ENCODE measurements at regions not wholly inside any gene's neighbourhood (a gene's known extent, or its start where the extent isn't known, plus 50 kb on each side); places are given as distances from the start of the nearest gene placed in this dataset.

DNA sequence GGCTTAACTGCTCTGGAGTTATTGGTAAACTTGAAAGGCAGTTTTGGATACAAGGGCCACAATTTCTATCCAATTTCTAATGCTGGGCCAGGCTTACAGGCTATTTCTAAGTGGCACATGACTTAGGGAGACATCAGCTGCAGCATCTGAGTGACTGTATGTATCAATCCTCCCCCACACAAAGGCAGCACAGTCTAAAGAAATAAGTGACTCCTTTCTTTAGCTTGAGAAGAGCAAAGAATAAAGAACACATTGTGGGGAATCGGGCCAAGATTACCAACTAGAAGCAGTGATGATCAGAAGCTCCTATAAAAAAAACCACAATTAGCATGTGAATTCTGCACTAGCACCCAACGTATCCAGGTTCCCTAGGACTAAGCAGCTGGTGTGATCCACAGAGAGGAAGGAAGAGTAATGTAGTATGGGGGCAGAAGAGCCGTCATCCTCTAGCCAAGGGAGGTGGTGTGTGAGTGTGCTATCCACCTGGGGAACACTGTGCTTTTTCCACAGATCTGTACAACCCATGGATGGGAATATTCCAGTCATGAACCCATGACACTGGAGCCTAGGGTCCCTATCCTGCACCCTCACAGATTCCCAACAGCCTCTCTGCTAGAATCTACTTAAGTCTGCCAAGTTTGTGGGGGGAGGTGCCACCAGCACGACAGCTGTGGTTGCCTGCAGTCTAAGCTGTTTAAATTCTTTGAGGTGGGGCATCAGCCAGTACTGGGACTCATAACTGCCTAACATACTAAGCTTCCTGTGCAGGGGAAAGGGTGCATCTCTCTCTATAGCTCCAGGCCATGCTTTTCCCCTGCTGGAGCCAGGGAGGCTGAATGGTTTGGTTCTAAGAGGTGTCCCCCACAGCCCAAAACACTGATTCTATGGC, 147.8 kb upstream of the KDM5D start:
- DNase-seq = no peak
- H3K9me3 ChIP-seq = no peaks in the 10 kb centered on the region
- H3K36me3 ChIP-seq = no peaks in the 10 kb centered on the region
- no peak for TF ChIP-seq CTCF (IDR thresholded peaks at IDR 0.05)
- H3K4me3 ChIP-seq = no peak overlapping the region
- no peak overlapping the region for H3K27ac ChIP-seq
- no peaks in the 10 kb centered on the region for H3K4me1 ChIP-seq
- H3K27me3 ChIP-seq = no peaks in the 10 kb centered on the region
- intact Hi-C loops (cut with DNase I; ENCODE audit: low total_unique reads) = no loop called here

DNA sequence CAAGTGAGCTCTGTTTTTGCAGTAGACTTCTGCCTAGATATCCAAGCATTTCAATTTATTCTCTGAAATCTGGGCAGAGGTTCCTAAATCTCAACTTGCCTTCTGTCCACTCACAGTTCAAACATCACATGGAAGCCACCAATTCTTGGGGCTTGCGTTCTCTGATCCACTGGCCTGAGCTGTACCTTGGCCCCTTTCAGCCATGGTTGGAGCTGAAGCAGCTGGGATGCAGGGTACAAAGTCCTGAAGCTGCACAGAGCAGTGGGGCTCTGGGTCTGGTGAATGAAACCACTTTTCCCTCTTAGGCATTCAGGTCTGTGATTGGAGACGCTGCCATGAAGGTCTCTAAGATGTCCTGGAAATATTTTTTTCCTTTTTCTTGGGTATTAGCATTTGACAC, 137.6 kb upstream of the KDM5D start:
- DNase-seq = no peak
- intact Hi-C loops (cut with DNase I; ENCODE audit: low total_unique reads) = no loop called here
- H3K4me3 ChIP-seq = no peak overlapping the region
- no peak overlapping the region for H3K27ac ChIP-seq
- no peak for TF ChIP-seq CTCF (IDR thresholded peaks at IDR 0.05)
- no peaks in the 10 kb centered on the region for H3K9me3 ChIP-seq
- no peaks in the 10 kb centered on the region for H3K36me3 ChIP-seq
- no peaks in the 10 kb centered on the region for H3K27me3 ChIP-seq
- no peaks in the 10 kb centered on the region for H3K4me1 ChIP-seq

- intact Hi-C loops (cut with DNase I; ENCODE audit: low total_unique reads) = no loop called here
- H3K36me3 ChIP-seq = no peaks in the 10 kb centered on the region
- H3K4me3 ChIP-seq = no peak overlapping the region
- no peaks in the 10 kb centered on the region for H3K27me3 ChIP-seq
- no peaks in the 10 kb centered on the region for H3K9me3 ChIP-seq
- no peak for TF ChIP-seq CTCF (IDR thresholded peaks at IDR 0.05)
- H3K4me1 ChIP-seq = no peaks in the 10 kb centered on the region
- H3K27ac ChIP-seq = no peak overlapping the region
- DNase-seq = no peak
These were observed 125.2 kb upstream of the KDM5D start for GRCh38 chrY:19869715-19870114.

DNA sequence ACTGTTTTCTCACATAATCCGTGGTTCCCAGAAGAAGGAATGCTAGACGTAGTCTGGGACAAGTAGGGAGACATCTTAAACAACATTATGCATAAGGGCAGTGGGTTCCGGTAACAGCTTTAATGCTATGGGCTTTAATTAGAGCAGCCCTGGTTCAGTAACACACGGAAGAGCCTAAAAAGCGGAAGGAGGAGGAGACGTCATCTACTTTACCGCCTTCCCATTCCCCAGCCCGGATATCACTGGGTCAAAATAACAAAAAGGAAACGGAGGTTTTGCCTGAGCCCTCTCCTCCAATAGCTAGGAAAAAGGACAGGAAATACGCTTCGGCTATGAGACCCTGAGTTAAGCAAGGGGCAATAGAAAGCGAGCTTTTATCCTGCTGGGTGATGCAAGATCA, 124.8 kb upstream of the KDM5D start:
- H3K27me3 ChIP-seq = no peaks in the 10 kb centered on the region
- TF ChIP-seq CTCF (IDR thresholded peaks at IDR 0.05) = no peak
- no peaks in the 10 kb centered on the region for H3K36me3 ChIP-seq
- intact Hi-C loops (cut with DNase I; ENCODE audit: low total_unique reads) = no loop called here
- H3K4me1 ChIP-seq = no peaks in the 10 kb centered on the region
- no peak overlapping the region for H3K27ac ChIP-seq
- no peak for DNase-seq
- H3K4me3 ChIP-seq = no peak overlapping the region
- H3K9me3 ChIP-seq = no peaks in the 10 kb centered on the region

- no peak overlapping the region for H3K27ac ChIP-seq
- H3K4me1 ChIP-seq = no peaks in the 10 kb centered on the region
- no peak for DNase-seq
- H3K27me3 ChIP-seq = no peaks in the 10 kb centered on the region
- no peaks in the 10 kb centered on the region for H3K36me3 ChIP-seq
- H3K9me3 ChIP-seq = no peaks in the 10 kb centered on the region
- intact Hi-C loops (cut with DNase I; ENCODE audit: low total_unique reads) = no loop called here
- TF ChIP-seq CTCF (IDR thresholded peaks at IDR 0.05) = no peak
- H3K4me3 ChIP-seq = no peak overlapping the region
These were observed 124.1 kb upstream of the KDM5D start for GRCh38 chrY:19868647-19869046.

All from tibial artery (tissue), 4 donors.